ENCODE measurements at regions not wholly inside any gene's neighbourhood (a gene's known extent, or its start where the extent isn't known, plus 50 kb on each side); places are given as distances from the start of the nearest gene placed in this dataset.

DNA sequence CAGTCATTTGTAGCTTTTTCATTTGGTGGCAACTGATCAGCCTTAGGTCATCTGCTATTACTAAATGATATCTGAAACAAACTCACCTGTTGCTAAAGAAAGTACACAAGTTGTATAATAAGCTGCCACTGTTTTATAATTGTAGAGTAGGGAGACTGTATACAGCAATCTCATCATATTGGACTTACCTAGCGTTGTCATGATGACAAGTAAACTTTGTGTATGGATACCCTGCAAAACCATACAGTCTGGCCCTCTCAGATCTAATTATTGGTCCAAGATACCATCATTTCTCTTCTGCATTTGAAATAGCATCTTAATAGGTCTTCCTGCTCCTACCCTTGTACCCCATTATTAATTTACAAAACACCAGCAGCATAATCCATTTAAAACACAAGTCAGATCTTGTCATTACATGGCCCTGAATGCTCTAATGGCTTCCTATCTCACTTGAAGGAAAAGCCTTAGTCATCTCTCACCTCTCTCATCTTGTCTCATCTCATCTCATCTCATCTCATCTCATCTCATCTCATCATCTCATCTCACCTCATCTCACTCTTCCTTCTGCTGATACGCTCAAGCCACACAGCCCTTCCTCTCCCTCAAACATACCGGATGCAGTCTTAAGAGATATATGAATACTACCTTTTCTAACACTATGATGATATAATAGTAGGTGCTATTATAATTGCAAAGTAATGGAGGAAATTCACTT, 540.6 kb downstream of the MDFIC start:
- TF ChIP-seq, protein P1, sequence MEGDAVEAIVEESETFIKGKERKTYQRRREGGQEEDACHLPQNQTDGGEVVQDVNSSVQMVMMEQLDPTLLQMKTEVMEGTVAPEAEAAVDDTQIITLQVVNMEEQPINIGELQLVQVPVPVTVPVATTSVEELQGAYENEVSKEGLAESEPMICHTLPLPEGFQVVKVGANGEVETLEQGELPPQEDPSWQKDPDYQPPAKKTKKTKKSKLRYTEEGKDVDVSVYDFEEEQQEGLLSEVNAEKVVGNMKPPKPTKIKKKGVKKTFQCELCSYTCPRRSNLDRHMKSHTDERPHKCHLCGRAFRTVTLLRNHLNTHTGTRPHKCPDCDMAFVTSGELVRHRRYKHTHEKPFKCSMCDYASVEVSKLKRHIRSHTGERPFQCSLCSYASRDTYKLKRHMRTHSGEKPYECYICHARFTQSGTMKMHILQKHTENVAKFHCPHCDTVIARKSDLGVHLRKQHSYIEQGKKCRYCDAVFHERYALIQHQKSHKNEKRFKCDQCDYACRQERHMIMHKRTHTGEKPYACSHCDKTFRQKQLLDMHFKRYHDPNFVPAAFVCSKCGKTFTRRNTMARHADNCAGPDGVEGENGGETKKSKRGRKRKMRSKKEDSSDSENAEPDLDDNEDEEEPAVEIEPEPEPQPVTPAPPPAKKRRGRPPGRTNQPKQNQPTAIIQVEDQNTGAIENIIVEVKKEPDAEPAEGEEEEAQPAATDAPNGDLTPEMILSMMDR (conservative IDR thresholded peaks at IDR 0.05; ENCODE audit: low read depth, low read length): no peak
- no peak for DNase-seq (ENCODE audit: low read depth)
- H3K4me3 ChIP-seq (ENCODE audit: low read depth, low read length): no peak overlapping the region

DNA sequence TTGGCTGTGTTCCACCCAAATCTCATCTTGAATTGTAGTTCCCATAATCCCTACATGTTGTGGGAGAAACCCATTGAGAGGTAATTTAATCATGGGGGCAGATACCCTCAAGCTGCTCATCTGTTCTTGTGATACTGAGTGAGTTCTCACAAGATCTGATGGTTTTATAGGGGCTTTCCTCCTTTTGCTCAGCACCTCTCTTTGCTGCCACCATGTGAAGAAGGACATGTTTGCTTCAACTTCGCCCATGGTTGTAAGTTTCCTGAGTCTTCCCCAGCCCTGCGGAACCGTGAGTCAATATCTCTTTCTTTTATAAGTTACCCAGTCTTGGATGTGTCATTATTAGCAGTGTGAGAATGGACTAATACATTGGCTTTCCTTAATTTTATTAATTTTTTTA, 527.8 kb downstream of the MDFIC start:
- no peak for DNase-seq (ENCODE audit: low read depth)
- no peak overlapping the region for H3K4me3 ChIP-seq (ENCODE audit: low read depth, low read length)
- TF ChIP-seq, protein P1 (conservative IDR thresholded peaks at IDR 0.05; ENCODE audit: low read depth, low read length): no peak

DNA sequence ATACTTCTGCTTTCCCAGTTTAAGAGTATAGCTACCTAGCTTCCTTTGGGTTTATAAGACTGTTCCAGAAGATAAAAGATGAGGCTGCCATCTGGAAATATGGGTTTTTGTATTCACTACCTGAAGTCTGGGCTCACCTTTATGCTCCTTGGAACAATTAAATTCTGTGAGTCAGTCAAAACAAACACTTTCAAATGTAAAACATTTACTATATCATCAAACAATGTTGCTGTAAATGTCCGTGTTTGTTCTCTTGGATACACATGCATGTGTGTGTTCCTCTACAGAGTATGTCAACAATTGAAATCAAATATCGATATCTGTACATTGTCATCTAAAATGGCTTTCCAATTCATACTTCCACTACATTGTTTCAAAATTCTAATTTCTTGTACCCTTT, 525.6 kb downstream of the MDFIC start:
- TF ChIP-seq, protein P1 (conservative IDR thresholded peaks at IDR 0.05; ENCODE audit: low read depth, low read length): no peak
- no peak overlapping the region for H3K4me3 ChIP-seq (ENCODE audit: low read depth, low read length)
- no peak for DNase-seq (ENCODE audit: low read depth)

DNA sequence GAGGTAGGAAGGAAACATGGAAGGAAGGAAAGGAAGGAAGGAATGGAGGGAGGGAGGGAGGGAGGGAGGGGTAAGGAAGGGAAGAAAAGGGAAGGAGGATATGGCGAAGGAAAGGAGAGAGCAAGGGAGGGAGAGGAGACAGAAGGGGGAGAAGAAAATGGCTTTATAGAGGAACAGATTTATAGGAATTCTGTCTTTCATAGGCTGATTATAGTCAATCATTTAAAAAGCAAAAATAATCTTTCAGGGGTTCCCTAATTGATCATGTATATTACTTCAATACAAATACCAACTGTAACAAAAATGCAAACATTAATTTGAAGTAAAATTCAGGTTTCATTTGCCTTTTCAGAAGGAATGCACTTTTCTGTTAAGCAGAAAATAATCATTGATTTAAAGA, 519.1 kb downstream of the MDFIC start:
- no peak for DNase-seq (ENCODE audit: low read depth)
- H3K4me3 ChIP-seq (ENCODE audit: low read depth, low read length): no peak overlapping the region
- TF ChIP-seq, protein P1 (conservative IDR thresholded peaks at IDR 0.05; ENCODE audit: low read depth, low read length): no peak

DNA sequence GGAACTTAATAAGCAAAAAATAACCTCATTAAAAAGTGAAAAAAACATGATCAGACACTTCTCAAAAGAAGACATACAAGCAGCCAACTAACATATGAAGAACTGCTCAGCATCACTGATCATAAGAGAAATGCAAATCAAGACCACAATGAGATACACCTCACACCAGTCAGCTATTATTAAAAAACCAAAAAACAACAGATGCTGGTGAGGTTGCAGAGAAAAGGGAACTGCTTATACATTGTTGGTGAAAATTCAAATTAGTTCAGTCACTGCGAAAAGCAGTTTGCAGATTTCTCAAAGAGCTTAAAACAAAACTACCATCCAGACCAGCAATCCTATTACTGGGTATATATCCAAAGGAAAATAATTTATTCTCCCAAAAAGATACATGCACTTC, 513.3 kb downstream of the MDFIC start:
- TF ChIP-seq, protein P1 (conservative IDR thresholded peaks at IDR 0.05; ENCODE audit: low read depth, low read length): no peak
- no peak for DNase-seq (ENCODE audit: low read depth)
- H3K4me3 ChIP-seq (ENCODE audit: low read depth, low read length): no peak overlapping the region

DNA sequence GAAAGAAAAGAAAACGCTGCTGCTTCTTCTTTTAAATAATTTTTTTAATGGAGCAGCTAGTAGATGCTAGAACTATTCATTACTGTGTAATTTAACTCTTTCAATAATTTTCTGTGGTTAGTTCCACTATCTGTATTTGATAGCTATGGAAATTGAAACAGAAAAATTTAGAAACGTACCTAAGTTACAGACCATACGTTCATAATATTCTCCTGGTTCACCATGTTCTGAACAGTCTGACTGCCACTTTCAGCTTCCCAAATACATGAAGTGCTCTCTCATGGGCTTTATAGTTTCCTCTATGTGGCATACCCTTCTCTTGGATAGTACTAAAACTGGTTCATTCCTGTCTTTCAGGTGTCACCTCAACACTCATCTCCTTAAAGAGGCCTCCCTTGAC, 508.0 kb downstream of the MDFIC start:
- DNase-seq (ENCODE audit: low read depth): no peak
- H3K4me3 ChIP-seq (ENCODE audit: low read depth, low read length): no peak overlapping the region
- TF ChIP-seq, protein P1 (conservative IDR thresholded peaks at IDR 0.05; ENCODE audit: low read depth, low read length): no peak

DNA sequence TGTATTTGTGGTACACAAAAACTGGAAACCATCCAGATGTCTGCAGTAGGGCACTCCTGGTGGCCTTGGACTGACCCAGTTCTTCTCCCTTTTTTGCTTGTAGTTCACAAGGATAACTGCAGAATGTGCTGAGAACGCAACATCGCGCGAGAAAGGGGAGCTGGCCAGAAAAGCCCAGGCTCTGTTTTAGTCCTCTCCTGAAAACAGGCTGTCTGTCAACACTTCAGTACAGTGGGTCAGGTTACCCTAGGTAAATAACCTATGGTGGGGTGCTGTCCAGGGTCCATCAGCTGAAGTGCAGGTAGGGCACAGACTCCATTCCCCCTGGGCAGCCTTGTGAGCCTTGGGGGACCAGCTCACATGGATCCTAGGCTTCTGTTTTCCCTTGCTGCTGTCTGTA, 495.8 kb downstream of the MDFIC start:
- no peak overlapping the region for H3K4me3 ChIP-seq (ENCODE audit: low read depth, low read length)
- DNase-seq (ENCODE audit: low read depth): no peak
- TF ChIP-seq, protein P1 (conservative IDR thresholded peaks at IDR 0.05; ENCODE audit: low read depth, low read length): no peak
